H7 (cell line): ENCODE measurements at regions not wholly inside any gene's neighbourhood (a gene's known extent, or its start where the extent isn't known, plus 50 kb on each side); places are given as distances from the start of the nearest gene placed in this dataset.
A peak's percentile ranks its signal among the peaks of the same experiment; 100 is the strongest.
"Not testable (repeated sequence)": the region's sequence is repeated elsewhere in the genome, so short reads cannot be mapped to it uniquely, and the experiment has no call there.

Experiments
- DNase-seq: peaks from one replicate; pipeline ENCODE4 v3.0.0; 2012
- H3K27me3 ChIP-seq: 2 replicates; pipeline ENCODE4 v1.6.0; 2011; ENCODE audit warnings: mild to moderate bottlenecking, low read length; ENCODE audit not compliant: control insufficient read depth, insufficient read depth
- H3K36me3 ChIP-seq: replicated peaks from 2 replicates; pipeline ENCODE4 v1.5.1; 2011; ENCODE audit warnings: low read length; ENCODE audit not compliant: control insufficient read depth, insufficient read depth
- H3K4me3 ChIP-seq: 2 replicates; pipeline ENCODE4 v1.5.1; 2011; ENCODE audit warnings: low read depth, mild to moderate bottlenecking, control low read depth, low read length, moderate library complexity; ENCODE audit not compliant: insufficient read depth

- Histone ChIP-seq H3K27me3 (no peaks in the 10 kb centered on the region), H3K36me3 (no peaks in the 10 kb centered on the region), H3K4me3 (no peak overlapping the region)
- DNase-seq: no peak
Observed at GRCh38 chr10:62475551-62475950, 101.4 kb downstream of the ZNF365 start.

GRCh38 chr10:62479523-62479922, 105.4 kb downstream of the ZNF365 start:
- H3K27me3 ChIP-seq: no peaks in the 10 kb centered on the region
- DNase-seq: no peak
- H3K36me3 ChIP-seq: no peaks in the 10 kb centered on the region
- H3K4me3 ChIP-seq: no peak overlapping the region

- H3K4me3 ChIP-seq: no peak overlapping the region
- no peak for DNase-seq
- no peaks in the 10 kb centered on the region for H3K27me3 ChIP-seq
- H3K36me3 ChIP-seq: no peaks in the 10 kb centered on the region
Observed at GRCh38 chr10:62480196-62480595, 106.0 kb downstream of the ZNF365 start.

- H3K27me3 ChIP-seq: no peaks in the 10 kb centered on the region
- no peak for DNase-seq
- H3K4me3 ChIP-seq: no peak overlapping the region
- H3K36me3 ChIP-seq: no peaks in the 10 kb centered on the region
Observed at GRCh38 chr10:62482581-62482980, 108.4 kb downstream of the ZNF365 start.

GRCh38 chr10:62491597-62491996, 117.4 kb downstream of the ZNF365 start:
- H3K36me3 ChIP-seq: no peaks in the 10 kb centered on the region
- H3K4me3 ChIP-seq: no peak overlapping the region

GRCh38 chr10:62492012-62492869, 118.1 kb downstream of the ZNF365 start:
- no peak overlapping the region for H3K4me3 ChIP-seq
- peak; percentile 14 for DNase-seq
- H3K27me3 ChIP-seq: no peaks in the 10 kb centered on the region
- H3K36me3 ChIP-seq: no peaks in the 10 kb centered on the region

More at GRCh38 chr10:62491597-62491996, 117.4 kb downstream of the ZNF365 start:
- no peak for DNase-seq
- H3K27me3 ChIP-seq: no peaks in the 10 kb centered on the region

- Histone ChIP-seq H3K36me3 (no peaks in the 10 kb centered on the region), H3K4me3 (no peak overlapping the region), H3K27me3 (no peaks in the 10 kb centered on the region)
- DNase-seq: no peak
Observed at GRCh38 chr10:62492870-62493180, 118.7 kb downstream of the ZNF365 start.

GRCh38 chr10:62496925-62497324, 122.8 kb downstream of the ZNF365 start:
- H3K27me3 ChIP-seq: no peaks in the 10 kb centered on the region
- no peak overlapping the region for H3K4me3 ChIP-seq
- no peak for DNase-seq

GRCh38 chr10:62498271-62498670, 124.1 kb downstream of the ZNF365 start:
- Histone ChIP-seq H3K36me3 (no peaks in the 10 kb centered on the region), H3K27me3 (no peaks in the 10 kb centered on the region), H3K4me3 (no peak overlapping the region)
- no peak for DNase-seq

More at GRCh38 chr10:62496925-62497324, 122.8 kb downstream of the ZNF365 start:
- H3K36me3 ChIP-seq: no peaks in the 10 kb centered on the region

- H3K27me3 ChIP-seq, H3K36me3 ChIP-seq, DNase-seq, H3K4me3 ChIP-seq: not testable (repeated sequence)
Observed at GRCh38 chr10:62500116-62500515, 125.9 kb downstream of the ZNF365 start.

GRCh38 chr10:62501547-62501946, 127.4 kb downstream of the ZNF365 start:
- Histone ChIP-seq H3K27me3 (no peaks in the 10 kb centered on the region), H3K36me3 (no peaks in the 10 kb centered on the region)
- no peak for DNase-seq

GRCh38 chr10:62502995-62503613, 128.9 kb downstream of the ZNF365 start:
- Histone ChIP-seq H3K4me3 (no peak overlapping the region), H3K27me3 (no peaks in the 10 kb centered on the region), H3K36me3 (no peaks in the 10 kb centered on the region)
- no peak for DNase-seq

More at GRCh38 chr10:62501547-62501946, 127.4 kb downstream of the ZNF365 start:
- no peak overlapping the region for H3K4me3 ChIP-seq

- no peaks in the 10 kb centered on the region for H3K36me3 ChIP-seq
- H3K4me3 ChIP-seq: no peak overlapping the region
- H3K27me3 ChIP-seq: no peaks in the 10 kb centered on the region
- DNase-seq: no peak
Observed at GRCh38 chr10:62503872-62504271, 129.7 kb downstream of the ZNF365 start.

- no peaks in the 10 kb centered on the region for H3K27me3 ChIP-seq
- H3K4me3 ChIP-seq: no peak overlapping the region
- no peaks in the 10 kb centered on the region for H3K36me3 ChIP-seq
- no peak for DNase-seq
Observed at GRCh38 chr10:62506371-62506770, 132.2 kb downstream of the ZNF365 start.

- H3K27me3 ChIP-seq: no peaks in the 10 kb centered on the region; the same call in 1 of the 2 replicates
- no peaks in the 10 kb centered on the region for H3K36me3 ChIP-seq
- H3K4me3 ChIP-seq: no peak overlapping the region
- no peak for DNase-seq
Observed at GRCh38 chr10:62511238-62511637, 137.1 kb downstream of the ZNF365 start.
